Gastrocnemius medialis (tissue), 4 donors: ENCODE measurements at regions not wholly inside any gene's neighbourhood (a gene's known extent, or its start where the extent isn't known, plus 50 kb on each side); places are given as distances from the start of the nearest gene placed in this dataset.

Source experiments
- ATAC-seq, 2 donors: fragments of 150-250 bp; one replicate each; pipeline ENCODE4 v1.9.1; 2016
- DNase-seq, 2 donors: peaks; one replicate each; pipeline ENCODE4 v3.0.0-alpha.2; 2019
- H3K27ac ChIP-seq, 4 donors: fragments of 200-600 bp; sonication (generic); 1 replicate in 1 of 4; 2 replicates in 3 of 4; pipeline ENCODE4 v1.5.1; 2016 to 2018; ENCODE audit warnings: mild to moderate bottlenecking in 2 of 4, moderate library complexity in 1 of 4
- H3K27me3 ChIP-seq, 3 donors: fragments of 200-600 bp; sonication (generic) in 2 of 3; 1 replicate in 1 of 3; 2 replicates in 2 of 3; pipeline versions ENCODE4 v1.5.1 to v1.6.0; 2016 to 2019; ENCODE audit warnings: mild to moderate bottlenecking in 1 of 3, moderate library complexity in 1 of 3
- H3K36me3 ChIP-seq, 2 donors: fragments of 200-600 bp; sonication (generic) in 1 of 2; one replicate each; pipeline ENCODE4 v1.5.1; 2017 to 2018
- H3K4me1 ChIP-seq, 2 donors: fragments of 200-600 bp; sonication (generic) in 1 of 2; one replicate each; pipeline ENCODE4 v1.5.1; 2016 to 2017; ENCODE audit warnings: mild to moderate bottlenecking in 2 of 2
- H3K4me3 ChIP-seq, 4 donors: fragments of 200-600 bp; sonication (generic) in 3 of 4; 1 replicate in 1 of 4; 2 replicates in 3 of 4; pipeline ENCODE4 v1.5.1; 2016 to 2019; ENCODE audit warnings: mild to moderate bottlenecking in 2 of 4
- H3K9me3 ChIP-seq, 3 donors: fragments of 200-600 bp; sonication (generic) in 2 of 3; 1 replicate in 1 of 3; 2 replicates in 2 of 3; pipeline ENCODE4 v1.5.1; 2016 to 2019
- CTCF ChIP-seq, 5 experiments: fragments of 450-650 bp in 3 of 5; fragments of 200-600 bp in 2 of 5; sonication (generic) in 2 of 5; IDR thresholded peaks in 4 of 5; conservative IDR thresholded peaks in 1 of 5; 1 replicate in 4 of 5; 2 replicates in 1 of 5; pipeline ENCODE4 v1.5.1; 2016 to 2019; ENCODE audit warnings: antibody characterized with exemption in 5 of 5, mild to moderate bottlenecking in 3 of 5, moderate library complexity in 3 of 5
- POLR2A ChIP-seq, 2 donors: fragments of 450-650 bp; IDR thresholded peaks; one replicate each; pipeline ENCODE4 v1.6.1; 2017; ENCODE audit warnings: antibody characterized with exemption in 2 of 2, mild to moderate bottlenecking in 2 of 2, moderate library complexity in 2 of 2
- in situ Hi-C, 4 donors: fragments of 200-750 bp; cut with MboI; loops; one replicate each; pipeline versions ENCODE4 v1.15.0 to v1.8.0; 2017; ENCODE audit warnings: low sequenced_read_pairs in 4 of 4
- intact Hi-C: fragments of 100-400 bp; cut with DNase I; formaldehyde crosslinking; loops from one replicate; pipeline ENCODE4 v1.15.1; 2023; ENCODE audit warnings: low total_unique reads

- no peaks in the 10 kb centered on the region for H3K9me3 ChIP-seq
- no peak for ATAC-seq
These were observed 58.3 kb upstream of the IFFO2 start for GRCh38 chr1:19014765-19015164.

DNA sequence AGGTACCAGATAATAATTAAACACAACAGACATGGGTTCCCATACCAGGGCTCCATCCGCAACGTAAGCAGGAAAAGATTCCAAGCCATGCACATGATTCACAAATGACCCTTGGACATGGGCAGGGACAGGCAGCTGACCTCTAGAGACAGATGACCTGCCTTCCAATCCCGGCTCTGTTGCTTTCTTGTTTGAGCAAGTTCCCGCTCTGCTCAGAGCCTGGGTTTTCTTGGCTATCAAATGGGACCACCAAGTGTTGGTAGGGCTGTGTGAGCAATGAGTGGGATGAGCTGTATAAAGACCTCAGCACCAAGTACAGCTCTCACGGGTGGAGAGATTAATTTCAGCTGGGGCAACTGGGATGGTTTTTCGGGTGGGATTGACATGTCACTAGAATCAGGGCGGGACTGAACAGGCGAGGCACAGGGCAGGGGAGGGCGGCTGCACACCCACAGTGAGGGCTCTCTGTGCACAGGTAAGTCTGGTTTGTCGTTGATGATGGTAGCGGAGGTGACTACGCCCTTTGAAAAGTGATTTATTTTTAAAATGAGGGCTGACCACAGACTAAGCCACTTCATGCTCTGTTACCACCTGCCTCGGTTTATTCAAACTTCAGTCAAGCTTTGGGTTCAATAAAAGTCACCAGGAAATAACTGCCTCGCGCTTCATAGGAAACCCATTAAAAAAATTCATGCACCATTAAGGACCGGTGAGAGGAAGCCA is 57.5 kb upstream of the IFFO2 start:
- no peaks in the 10 kb centered on the region for H3K4me1 ChIP-seq
- H3K36me3 ChIP-seq: no peaks in the 10 kb centered on the region
- no peak overlapping the region for H3K4me3 ChIP-seq
- no peaks in the 10 kb centered on the region for H3K27me3 ChIP-seq
- ATAC-seq (no peak), DNase-seq (no peak)
- H3K9me3 ChIP-seq: no peaks in the 10 kb centered on the region
- intact Hi-C loops (no loop called here), in situ Hi-C loops (no loop called here)
- TF ChIP-seq CTCF (IDR thresholded peaks at IDR 0.05 in 4 of 5, conservative IDR thresholded peaks at IDR 0.05 in 1 of 5): no peak
- TF ChIP-seq POLR2A (IDR thresholded peaks at IDR 0.05): no peak
- H3K27ac ChIP-seq: no peak overlapping the region

More at GRCh38 chr1:19014765-19015164, 58.3 kb upstream of the IFFO2 start:
- no peak for TF ChIP-seq CTCF (IDR thresholded peaks at IDR 0.05 in 4 of 5, conservative IDR thresholded peaks at IDR 0.05 in 1 of 5)
- TF ChIP-seq POLR2A (IDR thresholded peaks at IDR 0.05): no peak
- no peaks in the 10 kb centered on the region for H3K27me3 ChIP-seq
- DNase-seq: no peak
- no peak overlapping the region for H3K4me3 ChIP-seq
- no peaks in the 10 kb centered on the region for H3K4me1 ChIP-seq
- intact Hi-C loops (no loop called here), in situ Hi-C loops (no loop called here)
- H3K27ac ChIP-seq: no peak overlapping the region
- no peaks in the 10 kb centered on the region for H3K36me3 ChIP-seq

GRCh38 chr1:19011845-19012231 is 55.4 kb upstream of the IFFO2 start:
- ATAC-seq (no peak), DNase-seq (no peak)
- Histone ChIP-seq H3K9me3 (no peaks in the 10 kb centered on the region), H3K27ac (no peak overlapping the region), H3K27me3 (no peaks in the 10 kb centered on the region), H3K36me3 (no peaks in the 10 kb centered on the region), H3K4me1 (no peaks in the 10 kb centered on the region), H3K4me3 (no peak overlapping the region)
- in situ Hi-C loops (no loop called here), intact Hi-C loops (no loop called here)
- TF ChIP-seq CTCF (IDR thresholded peaks at IDR 0.05 in 4 of 5, conservative IDR thresholded peaks at IDR 0.05 in 1 of 5) (no peak), POLR2A (IDR thresholded peaks at IDR 0.05) (no peak)

- intact Hi-C loops (no loop called here), in situ Hi-C loops (no loop called here)
- no peaks in the 10 kb centered on the region for H3K36me3 ChIP-seq
- peak; percentile 6 to 28 for DNase-seq
- TF ChIP-seq POLR2A (IDR thresholded peaks at IDR 0.05): no peak
- no peak for TF ChIP-seq CTCF (IDR thresholded peaks at IDR 0.05 in 4 of 5, conservative IDR thresholded peaks at IDR 0.05 in 1 of 5)
- no peaks in the 10 kb centered on the region for H3K27me3 ChIP-seq
- H3K4me3 ChIP-seq: no peak overlapping the region
- H3K9me3 ChIP-seq: no peaks in the 10 kb centered on the region
- H3K27ac ChIP-seq: no peak overlapping the region
- no peaks in the 10 kb centered on the region for H3K4me1 ChIP-seq
- peak; percentile 21 to 59 for ATAC-seq
These were observed 54.7 kb upstream of the IFFO2 start for GRCh38 chr1:19010995-19011844.
